GM18505 (cell line): ENCODE measurements at regions not wholly inside any gene's neighbourhood (a gene's known extent, or its start where the extent isn't known, plus 50 kb on each side); places are given as distances from the start of the nearest gene placed in this dataset.

Experiments
- ATAC-seq: cut with Tn5 transposase; IDR thresholded peaks from one replicate; pipeline ENCODE4 v1.9.1; 2021; ENCODE audit not compliant: unreplicated experiment
- POLR2A ChIP-seq: IDR thresholded peaks from 4 replicates; pipeline ENCODE4 v1.6.1; 2011; ENCODE audit warnings: borderline replicate concordance; ENCODE audit not compliant: insufficient read depth, insufficient read length; ENCODE audit errors: extremely low read depth

DNA sequence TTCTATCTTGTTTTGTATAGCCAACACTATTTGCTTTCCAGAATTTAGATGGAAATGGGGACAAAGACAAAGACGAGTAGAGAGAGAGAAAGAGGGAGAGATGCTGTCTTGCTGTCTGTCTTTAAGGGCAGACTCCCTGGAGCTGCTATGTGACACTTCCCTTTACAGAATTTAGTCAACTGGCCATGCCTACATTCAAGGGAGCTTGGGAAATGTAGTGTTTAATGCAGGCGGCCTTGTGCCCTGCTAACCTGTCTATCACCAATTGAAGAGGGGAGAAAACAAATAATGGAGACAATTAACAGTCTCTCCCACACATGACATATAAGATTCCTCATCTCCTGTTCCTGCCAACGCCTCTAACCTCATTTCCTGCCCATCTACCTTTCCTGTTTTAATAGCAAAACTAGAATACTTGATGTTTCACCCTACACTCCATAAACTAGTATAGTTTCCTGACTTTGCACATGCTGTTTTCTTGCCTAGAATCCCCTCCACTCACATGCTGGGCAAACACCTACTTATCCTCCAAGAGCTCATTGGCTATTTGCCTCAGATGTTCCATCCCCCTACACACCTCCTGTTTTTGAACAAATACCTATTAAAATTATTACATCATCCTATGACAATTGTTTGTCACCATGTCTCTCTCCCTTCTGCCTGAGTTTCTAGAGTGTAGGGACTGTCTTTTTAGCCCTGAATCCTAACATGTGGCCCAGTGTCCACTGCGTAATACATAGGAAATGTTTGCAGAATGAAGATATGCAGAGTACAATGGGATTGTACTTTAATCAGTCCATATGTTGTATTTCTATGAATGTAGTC, 117.2 kb downstream of the SLC25A24 start:
- no peak for ATAC-seq
- TF ChIP-seq POLR2A: no peak

DNA sequence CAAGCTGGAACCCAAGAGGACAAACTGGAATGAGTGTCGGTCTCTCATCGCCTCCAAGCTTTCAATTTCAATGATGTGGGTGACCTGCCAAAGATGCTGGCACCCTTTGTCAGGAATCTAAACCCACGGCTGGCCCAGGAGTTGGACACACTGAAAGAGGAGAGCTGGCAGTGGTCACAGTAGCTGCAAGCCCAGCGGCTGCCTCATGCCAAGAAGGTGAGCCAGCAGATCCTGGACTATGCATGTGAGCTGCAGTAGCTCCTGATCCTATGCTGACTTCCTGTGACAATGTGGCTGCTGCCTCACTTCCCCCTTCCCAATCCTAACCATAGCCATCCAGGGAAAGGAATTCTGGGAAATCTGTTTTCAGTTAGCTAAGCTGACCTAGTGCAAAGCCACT, 117.0 kb upstream of the VAV3 start:
- ATAC-seq: no peak

DNA sequence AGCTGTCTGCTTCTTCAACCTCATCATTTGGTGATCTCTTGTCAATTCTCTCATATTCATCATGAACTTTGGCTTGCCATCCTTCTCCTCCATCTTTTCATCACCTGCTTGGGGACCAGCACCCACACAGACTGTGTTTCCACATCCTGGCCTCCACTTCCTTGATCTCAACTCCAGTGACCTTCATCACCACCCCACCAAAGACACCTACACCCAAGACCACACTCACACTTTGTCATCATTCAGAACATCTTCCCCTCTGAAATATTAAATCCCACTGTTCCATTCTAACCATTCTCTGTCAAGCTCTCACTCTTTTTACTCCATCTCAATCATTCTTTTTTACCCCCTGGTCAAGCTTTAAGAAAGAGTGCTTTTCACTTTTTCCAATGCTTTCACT, 115.5 kb upstream of the VAV3 start:
- TF ChIP-seq POLR2A: no peak
- ATAC-seq: no peak

More for the DNA sequence above, 117.0 kb upstream of the VAV3 start:
- TF ChIP-seq POLR2A: no peak

DNA sequence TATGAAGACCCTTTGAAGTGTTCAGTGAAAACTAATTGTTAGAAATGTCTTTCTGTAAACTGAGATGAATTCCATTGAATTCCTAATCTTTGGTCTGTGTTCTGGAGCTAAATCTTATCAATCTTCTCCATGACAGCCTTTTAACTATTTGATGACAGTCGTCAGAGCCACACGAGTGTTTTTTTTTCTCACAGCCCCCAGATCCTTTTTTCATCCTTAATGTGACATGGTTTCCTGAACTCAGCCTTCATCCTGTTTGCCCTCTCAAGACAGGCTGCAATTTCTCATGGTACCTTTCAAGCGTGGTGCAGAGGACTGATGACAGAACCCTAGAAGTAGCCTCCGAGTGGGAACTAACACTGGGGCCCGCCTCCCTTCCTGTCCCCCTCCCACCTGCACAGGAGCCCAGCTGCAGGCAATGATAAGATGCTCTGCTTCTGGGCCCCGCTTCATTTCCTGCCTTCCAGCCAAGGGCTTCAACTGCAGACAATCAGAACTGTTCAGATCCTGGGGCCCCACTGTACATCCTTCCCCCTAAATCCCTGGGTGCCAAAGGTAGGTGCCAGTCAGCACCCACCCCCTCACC, 114.6 kb upstream of the VAV3 start:
- no peak for TF ChIP-seq POLR2A
- ATAC-seq: no peak

DNA sequence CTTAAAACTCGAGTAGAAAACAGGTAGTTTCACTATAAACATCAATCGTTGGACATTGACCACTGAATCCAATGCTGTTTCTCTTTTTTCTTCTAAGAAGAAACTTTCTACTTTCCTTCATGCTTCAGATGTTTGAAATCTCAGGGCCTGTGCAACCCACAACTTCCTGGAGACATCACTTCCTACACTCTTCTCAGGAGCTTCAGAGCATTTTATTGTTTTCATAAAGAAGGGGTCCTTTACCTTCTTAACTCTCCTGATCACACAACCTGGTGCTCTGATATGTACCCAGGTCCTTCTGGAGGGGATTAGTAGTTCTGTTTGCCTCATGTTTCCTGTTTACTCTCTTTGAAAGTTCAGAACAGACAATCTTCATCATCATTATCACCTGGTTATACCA, 113.0 kb upstream of the VAV3 start:
- TF ChIP-seq POLR2A: no peak
- ATAC-seq: no peak

DNA sequence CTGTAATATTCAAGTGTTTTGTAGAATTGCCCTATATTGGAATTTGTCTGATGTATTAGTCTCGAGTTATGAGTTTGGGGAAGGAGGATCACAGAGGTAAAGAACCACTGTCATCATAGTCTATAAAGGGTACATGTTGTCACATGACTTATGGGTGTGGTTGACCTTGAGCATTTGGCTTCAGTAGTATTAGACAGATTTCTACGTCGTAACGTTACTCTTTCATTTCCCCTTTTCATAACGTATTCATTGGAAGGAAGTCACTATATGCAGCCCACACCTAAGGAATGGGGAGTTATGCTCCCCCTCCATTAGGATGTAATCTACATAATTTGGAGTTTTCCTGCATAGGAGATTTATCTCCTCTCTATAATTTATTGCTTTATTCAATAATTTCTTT, 110.1 kb upstream of the VAV3 start:
- no peak for TF ChIP-seq POLR2A
- peak; percentile 71 for ATAC-seq

DNA sequence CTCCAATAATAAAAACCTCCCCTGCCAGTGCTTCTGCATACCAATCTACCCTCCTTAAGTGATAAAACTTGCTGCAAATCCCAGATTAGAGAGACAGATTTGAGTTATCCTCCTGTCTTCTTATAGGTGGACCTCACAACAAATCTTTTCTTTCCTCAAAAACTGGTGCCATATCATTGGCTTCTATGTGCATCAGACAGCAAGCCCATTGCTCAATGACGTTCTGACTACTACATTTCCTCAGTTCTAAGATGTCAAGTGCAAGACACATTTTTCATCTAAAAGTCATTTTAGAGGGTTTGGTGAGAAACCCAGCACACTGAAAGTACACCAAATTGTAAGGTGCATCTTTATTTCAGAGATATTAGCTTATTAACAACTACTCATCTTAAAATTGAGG, 107.8 kb upstream of the VAV3 start:
- no peak for ATAC-seq
- TF ChIP-seq POLR2A: no peak

DNA sequence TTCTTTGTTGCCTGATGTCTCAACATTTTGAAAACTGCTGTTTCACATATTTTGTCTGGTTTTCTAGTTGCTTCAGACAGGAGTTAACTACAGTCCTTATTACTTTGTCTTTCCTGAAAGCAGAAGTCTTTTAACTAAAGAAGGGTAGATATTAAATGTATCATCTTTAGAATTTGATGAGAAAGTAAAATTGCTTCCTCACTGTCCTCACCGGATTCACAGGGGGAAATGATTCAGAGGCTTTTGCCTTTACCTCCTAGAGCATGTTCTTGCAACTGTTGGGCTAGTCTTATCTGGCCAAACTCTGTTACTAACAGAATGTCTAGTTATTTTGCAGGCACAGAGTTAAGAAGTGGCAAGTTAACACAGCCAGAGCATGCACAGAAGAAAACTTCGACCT, 107.2 kb upstream of the VAV3 start:
- no peak for TF ChIP-seq POLR2A

DNA sequence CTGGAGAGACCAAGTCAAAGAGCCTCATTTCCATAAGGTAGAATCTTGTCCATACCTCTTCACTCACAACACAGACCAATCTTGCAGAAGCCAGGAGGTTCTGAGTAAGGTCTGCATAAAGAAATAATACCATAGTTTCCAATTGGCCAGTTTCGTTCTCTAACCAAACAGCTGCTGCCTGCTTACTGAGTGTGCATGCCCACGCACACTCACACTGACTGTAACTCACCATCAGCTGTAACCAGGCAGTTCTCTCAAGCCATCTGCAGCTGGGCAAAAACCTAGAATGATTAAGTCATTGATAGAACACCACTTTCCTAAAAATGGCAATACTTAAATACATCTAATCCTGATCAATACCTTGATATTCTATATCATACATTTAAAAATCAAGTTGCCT, 106.6 kb upstream of the VAV3 start:
- ATAC-seq: no peak
- TF ChIP-seq POLR2A: no peak

More for the DNA sequence above, 107.2 kb upstream of the VAV3 start:
- no peak for ATAC-seq

DNA sequence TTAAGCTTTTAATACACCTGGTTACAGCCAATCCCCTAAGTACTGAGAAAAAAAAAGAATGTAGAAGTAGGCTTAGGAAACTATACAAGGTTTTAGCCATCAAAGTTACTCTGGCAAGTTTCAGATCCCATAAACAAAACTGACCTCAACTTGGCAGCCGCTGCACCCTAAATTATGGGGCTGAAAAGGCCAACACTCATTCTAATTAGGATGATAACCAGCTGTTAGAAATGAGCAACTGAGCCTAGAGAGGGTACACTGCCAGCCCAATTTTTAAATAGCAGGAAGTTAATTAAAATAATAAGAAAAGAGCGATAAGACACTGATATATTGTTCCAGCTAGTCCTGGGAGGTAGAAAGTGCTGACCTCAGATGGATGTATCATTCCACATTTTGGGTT, 105.7 kb upstream of the VAV3 start:
- no peak for ATAC-seq
- no peak for TF ChIP-seq POLR2A

DNA sequence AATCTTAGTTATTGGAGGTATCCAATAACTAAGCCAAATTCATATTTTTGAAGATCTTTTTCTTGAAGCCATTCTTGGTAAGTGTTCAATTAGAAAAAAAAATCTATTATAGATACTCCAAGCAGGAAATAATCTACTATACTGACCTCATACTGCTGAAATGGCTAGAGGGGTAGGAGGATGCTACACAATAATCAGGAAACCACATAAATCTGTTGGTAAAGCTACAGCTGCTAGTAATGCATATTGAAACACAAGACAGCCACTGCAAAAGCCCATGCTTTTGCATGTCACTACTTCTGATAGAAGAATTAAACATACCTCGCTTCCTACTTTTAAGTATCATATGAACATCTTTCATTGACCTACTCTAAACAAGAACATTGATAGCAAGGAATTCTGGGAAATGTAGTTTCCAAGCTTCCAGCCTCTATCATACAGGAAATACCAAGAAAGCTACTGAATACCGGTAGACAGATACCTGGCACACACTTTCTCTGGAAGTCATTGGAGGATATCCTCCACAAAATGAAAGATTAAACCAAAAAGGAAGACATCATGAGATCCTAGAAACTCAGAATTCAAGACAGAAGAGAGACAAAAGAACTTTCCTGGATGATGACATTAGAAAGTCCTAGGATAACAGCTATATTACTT, 103.0 kb upstream of the VAV3 start:
- no peak for ATAC-seq
- no peak for TF ChIP-seq POLR2A

DNA sequence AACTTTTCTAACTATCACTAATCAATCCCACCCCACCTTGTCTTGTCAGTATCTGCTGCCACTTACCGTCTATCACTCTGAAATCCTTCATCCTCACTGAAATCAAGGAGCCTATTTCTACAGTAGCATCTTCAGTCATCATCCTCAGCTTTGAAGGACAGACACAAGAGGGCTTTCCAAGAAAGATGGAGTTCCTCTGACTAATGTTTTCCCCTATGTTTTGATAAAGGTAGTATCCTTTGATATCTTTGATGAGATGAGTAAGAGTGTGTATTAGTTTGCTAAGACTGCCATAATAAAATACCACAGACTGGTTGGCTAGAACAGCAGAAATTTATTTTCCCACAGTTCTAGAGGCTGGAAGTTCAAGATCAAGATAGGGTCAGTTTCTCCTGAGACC, 101.8 kb upstream of the VAV3 start:
- TF ChIP-seq POLR2A: no peak
- ATAC-seq: no peak

DNA sequence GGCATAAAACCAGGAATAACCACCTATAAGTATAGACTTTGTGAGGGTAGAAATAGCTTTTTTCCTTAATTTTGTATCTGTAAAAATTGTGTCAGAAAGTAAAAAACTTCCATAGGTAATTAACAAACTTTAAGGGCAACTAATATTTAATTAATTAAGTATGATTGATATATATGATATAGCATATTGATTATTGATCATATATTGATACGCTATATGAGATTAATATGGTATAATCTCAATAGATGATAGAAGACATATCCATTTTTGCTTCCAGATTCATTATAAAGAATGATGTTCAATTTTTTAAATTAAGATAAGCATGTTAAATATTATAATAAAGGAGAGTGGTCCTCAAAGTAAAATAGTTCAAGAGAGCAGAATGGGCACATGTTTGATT, 99.3 kb upstream of the VAV3 start:
- no peak for ATAC-seq
- no peak for TF ChIP-seq POLR2A

DNA sequence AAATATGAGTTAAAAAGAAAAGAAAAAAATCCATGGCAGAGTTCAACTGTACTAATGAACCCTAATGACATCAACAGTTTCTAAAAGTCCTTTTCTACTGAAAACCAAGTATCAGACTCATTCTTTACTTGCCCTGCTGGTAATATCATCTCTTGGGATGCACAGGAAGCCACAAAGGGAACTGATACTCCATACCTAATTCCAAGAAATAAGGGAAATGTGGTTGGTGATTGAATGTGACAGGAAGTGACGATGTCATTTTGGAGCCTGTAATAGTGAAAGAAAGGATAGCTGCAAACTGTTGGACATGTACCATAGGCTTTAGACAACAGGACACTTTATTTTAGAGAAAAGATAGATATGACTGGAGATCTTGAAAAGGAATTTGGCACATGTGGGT, 98.7 kb upstream of the VAV3 start:
- TF ChIP-seq POLR2A: no peak
- ATAC-seq: no peak
